Psoas muscle (tissue), 7 donors: ENCODE measurements at regions not wholly inside any gene's neighbourhood (a gene's known extent, or its start where the extent isn't known, plus 50 kb on each side); places are given as distances from the start of the nearest gene placed in this dataset.

Experiments used
- ATAC-seq, 4 donors: fragments of 200-7000 bp; cut with Tn5 transposase; one replicate each; pipeline ENCODE4 v1.9.1; 2020; ENCODE audit warnings: moderate library complexity in 3 of 4, mild to moderate bottlenecking in 2 of 4
- DNase-seq, 2 donors: peaks; one replicate each; pipeline ENCODE4 v3.0.0-alpha.2; 2020
- H3K27ac ChIP-seq: fragments of 200-600 bp; one replicate; pipeline ENCODE4 v1.8.0; 2022
- H3K27me3 ChIP-seq, 3 donors: fragments of 200-600 bp in 1 of 3; one replicate each; pipeline versions ENCODE4 v1.6.1 to v1.8.0; 2013 to 2022; ENCODE audit warnings: low read length in 2 of 3, mild to moderate bottlenecking in 2 of 3, moderate library complexity in 1 of 3; ENCODE audit not compliant: insufficient read depth in 3 of 3
- H3K36me3 ChIP-seq, 2 donors: fragments of 200-600 bp in 1 of 2; one replicate each; pipeline versions ENCODE4 v1.6.1 to v1.8.0; 2013 to 2022; ENCODE audit warnings: low read depth in 1 of 2, mild to moderate bottlenecking in 1 of 2, moderate library complexity in 1 of 2; ENCODE audit not compliant: insufficient read depth in 1 of 2
- H3K4me1 ChIP-seq: fragments of 200-600 bp; one replicate; pipeline ENCODE4 v1.8.0; 2022
- H3K4me3 ChIP-seq: fragments of 200-600 bp; one replicate; pipeline ENCODE4 v1.8.0; 2022; ENCODE audit warnings: mild to moderate bottlenecking
- H3K9me3 ChIP-seq: fragments of 200-600 bp; one replicate; pipeline ENCODE4 v1.8.0; 2022
- CTCF ChIP-seq: fragments of 200-600 bp; IDR thresholded peaks from one replicate; pipeline ENCODE4 v1.8.0; 2022; ENCODE audit warnings: antibody characterized with exemption
- WGBS, 3 donors: extraction: QIAGEN DNeasy Blood & Tissue Kit; methylation state at CpG; one replicate each; pipeline versions ENCODE4 v1.1.6 to v1.1.7; 2013; 5-methylcytosine and 5-hydroxymethylcytosine counted together
- intact Hi-C, 2 donors: fragments of 100-400 bp; cut with DNase I; formaldehyde crosslinking; loops; one replicate each; pipeline versions ENCODE4 v1.11.0 to v1.14.2; 2022
- donor health status: healthy with polysubstance abuse.
- donor health status: DM: no; HTN: no; CAD: no; lungs with moderate emphysema.
- donor health status: Bipolar disorder and iron deficiency.
- donor health status: healthy.
- donor health status: DM: yes; HTN: yes; CAD: no.
- donor health status: DM: no; HTN: no; CAD: no.
- donor health status: DM: yes; HTN: yes; CAD: no.

- Histone ChIP-seq H3K4me1 (no peaks in the 10 kb centered on the region), H3K4me3 (no peak overlapping the region), H3K9me3 (no peaks in the 10 kb centered on the region), H3K36me3 (no peaks in the 10 kb centered on the region), H3K27me3 (peaks cover 0 to 3% (median 0%) of the 10 kb centered on the region in 3 donors), H3K27ac (no peak overlapping the region)
- ATAC-seq: peak in 1 of 4 donors; percentile 16
- TF ChIP-seq CTCF: no peak
- intact Hi-C loops: no loop called here
- WGBS, 3 donors: 48 to 55% (median 49%) methylated on average over 18 of the region's 18 CpGs
- DNase-seq: peak in 1 of 2 donors; percentile 41
These were observed 128.6 kb downstream of the OAT start for GRCh38 chr10:124289851-124290795.

DNA sequence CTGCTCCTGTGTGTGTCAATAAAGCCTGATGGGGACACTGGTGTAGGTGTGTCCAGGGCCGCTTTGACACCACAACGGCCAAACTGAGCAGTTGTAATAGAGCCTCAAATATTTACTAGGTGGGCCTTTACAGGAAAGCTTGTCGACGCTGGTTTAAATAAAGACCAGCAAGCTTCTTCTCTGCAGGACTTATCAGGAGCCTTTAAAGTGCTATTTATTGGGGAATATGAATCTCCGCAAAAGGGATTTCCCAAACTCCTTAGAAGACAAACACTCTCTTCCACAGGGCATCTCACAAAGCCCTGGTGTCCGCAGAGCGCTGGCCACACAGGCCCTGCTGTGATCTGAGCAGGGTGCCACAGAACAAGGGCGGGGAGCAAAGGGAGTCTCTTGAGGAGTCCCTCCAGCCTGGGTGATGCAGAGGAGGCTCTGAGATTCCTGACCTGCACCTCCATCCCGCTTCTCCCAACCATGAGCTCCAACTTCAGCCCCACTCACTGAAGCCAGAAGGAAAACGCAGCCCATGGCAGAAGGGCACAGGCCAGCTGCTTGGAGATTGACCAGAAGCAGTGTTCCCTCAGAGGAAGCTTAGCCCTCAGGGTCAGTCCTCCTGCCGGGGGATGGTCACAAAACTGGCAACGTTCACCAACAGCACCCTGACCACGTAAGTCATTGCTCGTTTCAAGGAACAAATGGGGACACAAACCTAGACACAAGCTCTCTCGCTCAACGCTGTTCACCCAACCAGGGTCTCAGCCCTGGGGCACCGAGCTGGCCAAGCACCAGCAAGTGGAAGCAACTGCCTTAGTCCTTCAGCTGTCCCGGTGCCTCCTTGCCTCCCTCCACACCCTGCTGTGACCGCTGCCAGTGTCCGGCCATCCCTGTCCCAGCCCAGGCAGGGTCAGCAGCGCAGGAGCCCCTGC lies 129.5 kb downstream of the OAT start:
- Histone ChIP-seq H3K36me3 (no peaks in the 10 kb centered on the region), H3K9me3 (no peaks in the 10 kb centered on the region), H3K4me1 (no peaks in the 10 kb centered on the region), H3K27ac (no peak overlapping the region), H3K27me3 (peaks cover 0 to 3% (median 0%) of the 10 kb centered on the region in 3 donors), H3K4me3 (no peak overlapping the region)
- DNase-seq (peak in 1 of 2 donors; percentile 34), ATAC-seq (no peak)
- 76 to 83% (median 78%) methylated on average over 21 of the region's 21 CpGs for WGBS, 3 donors
- no peak for TF ChIP-seq CTCF
- intact Hi-C loops: no loop called here

DNA sequence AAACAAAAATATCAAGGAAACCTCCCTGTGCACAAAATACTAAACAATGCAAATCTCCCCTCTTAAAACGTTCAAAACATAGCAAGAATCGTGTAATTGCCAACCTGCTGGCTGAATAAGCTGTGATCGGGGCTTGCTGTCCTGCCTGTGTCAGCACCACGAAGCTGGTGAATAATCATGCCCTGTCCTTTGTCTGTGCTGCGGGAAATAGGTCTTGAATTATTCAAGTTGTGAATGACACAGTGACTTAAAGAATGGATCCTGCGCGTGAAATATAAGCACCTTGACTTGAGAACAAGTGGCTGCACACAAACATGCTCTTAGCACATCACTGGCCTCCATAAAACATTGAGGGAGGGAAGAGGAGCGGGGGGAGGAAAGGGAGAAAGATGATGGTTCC lies 130.2 kb downstream of the OAT start:
- H3K9me3 ChIP-seq: no peaks in the 10 kb centered on the region
- intact Hi-C loops: no loop called here
- ATAC-seq (no peak), DNase-seq (no peak)
- H3K27ac ChIP-seq: no peak overlapping the region
- H3K4me1 ChIP-seq: no peaks in the 10 kb centered on the region
- H3K4me3 ChIP-seq: no peak overlapping the region
- TF ChIP-seq CTCF: no peak
- 92 to 93% (median 92%) methylated on average over 8 of the region's 8 CpGs for WGBS, 3 donors
- peaks cover 0 to 3% (median 0%) of the 10 kb centered on the region in 3 donors for H3K27me3 ChIP-seq
- no peaks in the 10 kb centered on the region for H3K36me3 ChIP-seq

DNA sequence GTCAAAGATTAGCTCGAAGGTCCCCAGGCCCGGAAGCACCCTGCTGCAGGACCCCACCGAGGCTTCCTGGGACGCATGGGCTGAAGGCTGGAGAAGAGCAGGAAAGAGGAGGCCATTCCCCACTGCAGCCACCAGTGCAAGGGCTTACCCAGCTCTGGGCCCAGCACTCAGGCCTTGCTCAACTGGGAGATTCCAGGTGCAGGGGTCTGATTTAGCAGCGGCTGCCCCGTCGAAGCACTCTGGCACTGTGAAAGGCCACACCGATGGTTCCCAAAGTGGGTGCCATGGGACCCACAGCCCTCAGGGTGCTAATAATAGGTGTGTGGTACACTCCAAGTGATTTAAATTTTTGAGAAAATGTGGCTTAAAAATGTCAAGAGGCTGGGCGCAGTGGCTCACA lies 130.9 kb downstream of the OAT start:
- intact Hi-C loops: no loop called here
- H3K27ac ChIP-seq: no peak overlapping the region

More for the DNA sequence above, 130.9 kb downstream of the OAT start:
- no peaks in the 10 kb centered on the region for H3K9me3 ChIP-seq
- H3K4me1 ChIP-seq: no peaks in the 10 kb centered on the region
- no peaks in the 10 kb centered on the region for H3K36me3 ChIP-seq
- H3K4me3 ChIP-seq: no peak overlapping the region
- H3K27me3 ChIP-seq: peaks cover 0 to 5% (median 0%) of the 10 kb centered on the region in 3 donors
- ATAC-seq (no peak), DNase-seq (peak in 1 of 2 donors; percentile 32)
- 95 to 97% (median 97%) methylated on average over 9 of the region's 9 CpGs for WGBS, 3 donors
- TF ChIP-seq CTCF: no peak
